GM20431 (cell line): ENCODE measurements at regions not wholly inside any gene's neighbourhood (a gene's known extent, or its start where the extent isn't known, plus 50 kb on each side); places are given as distances from the start of the nearest gene placed in this dataset.

Experiments used
- in situ Hi-C: fragments of 300-500 bp; cut with MseI, MboI; formaldehyde crosslinking; loops from one replicate; pipeline ENCODE4 v1.15.0; 2020; ENCODE audit warnings: low sequenced_read_pairs; ENCODE audit not compliant: unreplicated experiment

DNA sequence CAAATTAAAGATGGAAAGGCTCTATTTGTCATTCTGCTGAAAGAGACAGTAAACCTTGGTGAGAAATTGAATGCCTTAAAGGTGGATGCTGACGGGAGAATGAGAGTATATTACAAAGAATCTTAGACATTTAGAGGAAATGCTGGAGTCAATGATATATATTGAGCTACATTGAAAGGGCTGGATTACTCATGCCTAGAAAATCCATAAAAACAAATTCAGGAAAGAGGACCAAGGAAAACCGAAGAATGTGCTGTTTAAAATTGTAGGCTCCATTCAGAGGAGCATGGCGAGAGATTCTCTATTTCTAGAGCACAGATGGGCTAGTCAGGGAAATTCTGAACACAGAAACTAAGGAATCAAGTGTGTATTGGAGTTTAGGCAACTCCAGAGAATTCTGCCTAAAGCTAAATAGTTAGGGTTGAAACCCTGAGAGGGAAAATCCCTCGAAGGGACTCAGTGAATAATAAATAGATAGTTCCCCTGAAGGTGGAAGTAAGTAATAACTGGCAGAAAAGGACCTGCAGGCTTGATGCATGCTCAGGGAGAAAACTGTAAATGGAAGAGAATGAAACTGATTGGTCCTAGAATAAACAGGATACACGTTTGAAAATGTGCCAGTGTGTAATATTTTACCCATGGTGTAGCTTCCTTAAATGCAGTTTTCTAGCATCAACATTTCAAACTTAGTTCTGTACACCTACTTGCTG lies 1532.4 kb upstream of the TENM3 start:
- in situ Hi-C loops, result no loop called here

DNA sequence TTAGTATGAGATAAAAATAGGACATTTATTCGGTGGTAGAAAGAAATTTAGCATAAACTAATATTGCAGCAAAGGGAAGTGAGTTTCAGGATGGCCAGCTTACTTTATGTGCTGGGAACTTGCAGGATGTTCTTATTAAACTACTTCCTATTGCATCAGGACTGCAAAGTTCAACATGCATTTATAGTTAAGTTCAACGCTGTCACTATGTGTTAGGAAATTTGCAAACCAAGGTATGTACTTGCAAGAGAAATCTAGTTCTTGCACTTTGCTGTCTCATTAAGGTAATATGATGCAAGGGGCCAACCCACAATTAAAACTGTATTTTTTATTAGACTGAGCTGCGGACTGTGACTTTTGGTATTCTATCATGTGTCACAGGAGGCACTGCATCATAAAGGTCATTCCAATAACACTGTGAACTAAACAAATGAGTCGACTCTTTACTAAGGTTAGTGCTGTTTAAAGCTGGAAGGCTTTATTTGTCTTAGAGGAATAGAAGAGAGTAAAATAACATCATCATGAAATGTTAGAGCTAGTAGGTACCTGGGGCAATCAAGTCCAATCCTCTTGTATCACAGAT lies 1525.7 kb upstream of the TENM3 start:
- in situ Hi-C loops, result no loop called here

DNA sequence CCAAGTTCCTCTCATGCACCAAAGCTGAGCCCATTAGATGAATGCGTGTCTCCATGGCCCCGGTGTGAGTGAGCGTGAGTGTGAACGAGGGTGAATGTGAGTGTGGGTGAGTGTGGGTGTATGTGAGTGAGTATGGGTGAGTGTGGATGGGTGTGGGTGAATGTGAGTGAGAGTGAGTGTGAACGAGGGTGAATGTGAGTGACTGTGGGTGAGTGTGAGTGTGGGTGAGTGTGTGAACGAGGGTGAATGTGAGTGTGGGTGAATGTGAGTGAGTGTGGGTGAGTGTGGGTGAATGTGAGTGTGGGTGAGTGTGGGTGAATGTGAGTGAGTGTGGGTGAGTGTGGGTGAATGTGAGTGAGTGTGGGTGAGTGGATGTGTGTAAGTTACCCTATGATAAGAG lies 1521.8 kb upstream of the TENM3 start:
- in situ Hi-C loops, result no loop called here

DNA sequence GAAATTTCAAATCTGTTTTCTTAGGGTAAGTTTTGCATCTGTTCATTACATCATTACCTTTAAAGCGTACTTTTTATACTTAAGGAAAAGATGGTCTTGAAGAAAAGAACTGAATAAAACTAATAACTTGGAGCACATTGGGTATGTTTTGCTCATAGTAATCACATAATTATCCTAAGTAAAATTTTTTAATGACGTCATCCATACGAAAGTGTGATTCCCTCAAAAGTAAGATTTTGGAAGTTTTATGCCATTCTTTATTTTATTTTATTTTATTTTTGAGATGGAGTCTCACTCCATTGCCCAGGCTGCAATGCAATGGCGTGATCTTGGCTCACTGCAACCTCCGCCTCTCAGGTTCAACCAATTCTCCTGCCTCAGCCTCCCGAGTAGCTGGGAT lies 1516.6 kb upstream of the TENM3 start:
- in situ Hi-C loops, result no loop called here

DNA sequence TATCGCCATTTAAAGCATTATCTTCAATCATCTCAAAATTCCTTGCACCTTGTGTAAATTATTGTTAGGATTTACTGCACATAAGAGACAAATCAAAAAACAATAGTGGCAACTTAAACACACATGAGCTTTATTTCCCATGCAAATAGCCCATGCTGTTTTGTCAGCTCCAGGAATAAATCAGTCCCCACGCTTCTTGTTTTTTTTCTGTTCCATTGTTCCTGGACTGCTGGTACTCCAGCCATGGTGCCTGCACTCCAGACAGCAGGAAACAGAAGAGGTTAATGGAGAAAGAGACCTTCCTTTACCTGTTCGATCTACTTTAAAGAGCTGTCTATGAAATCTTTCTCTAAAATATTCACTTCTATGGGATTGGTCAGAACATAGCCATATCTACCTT lies 1515.7 kb upstream of the TENM3 start:
- in situ Hi-C loops, result no loop called here

DNA sequence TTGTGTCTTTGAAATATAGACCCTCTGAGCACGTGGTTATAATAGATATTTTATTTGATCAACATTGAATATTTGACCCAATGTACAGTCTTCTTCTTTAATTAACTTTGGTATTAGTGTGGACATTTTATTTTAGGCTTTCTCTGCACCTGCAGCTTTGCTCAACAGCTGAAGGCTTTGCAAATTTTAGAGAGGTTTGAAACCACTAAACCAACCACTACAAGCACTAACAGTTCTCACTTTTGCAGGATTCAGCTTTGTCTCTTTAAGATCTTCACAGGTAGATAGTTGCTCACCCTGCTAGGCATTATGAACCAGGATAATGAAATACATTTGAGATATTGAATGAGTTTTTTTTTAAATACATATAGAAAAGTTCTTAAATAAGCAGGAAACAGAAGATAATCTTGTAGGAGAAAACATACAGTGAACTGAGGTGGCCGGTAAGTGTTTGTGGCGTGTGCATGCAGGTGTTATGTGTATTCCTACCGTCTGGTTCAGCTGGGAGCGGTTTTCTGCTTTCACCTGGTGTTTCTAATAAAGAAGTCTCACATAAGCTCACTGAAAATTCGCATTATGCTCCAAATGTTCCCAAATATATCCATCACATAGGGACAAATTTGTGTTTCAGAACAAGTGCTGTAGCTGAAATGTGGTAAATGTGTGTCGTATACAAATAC lies 1508.3 kb upstream of the TENM3 start:
- in situ Hi-C loops, result no loop called here

DNA sequence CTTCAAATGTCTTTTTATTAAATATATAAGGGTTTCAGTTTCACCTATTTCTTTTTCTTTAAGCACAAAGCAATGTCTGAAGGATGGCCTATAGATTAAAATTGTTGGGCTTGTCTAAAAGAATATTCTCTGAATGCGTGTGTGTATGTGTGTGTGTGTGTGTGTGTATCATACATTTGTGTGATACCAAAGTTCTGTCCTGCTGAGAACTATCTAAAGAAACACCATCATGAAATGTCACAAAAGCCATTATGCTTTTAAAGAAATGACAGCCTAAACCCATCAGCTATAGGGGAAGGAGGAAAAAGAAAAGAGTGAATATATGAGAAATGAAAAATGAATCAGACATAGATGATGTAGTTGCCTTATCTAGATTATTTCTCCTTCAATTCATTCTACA lies 1501.5 kb upstream of the TENM3 start:
- in situ Hi-C loops, result no loop called here

DNA sequence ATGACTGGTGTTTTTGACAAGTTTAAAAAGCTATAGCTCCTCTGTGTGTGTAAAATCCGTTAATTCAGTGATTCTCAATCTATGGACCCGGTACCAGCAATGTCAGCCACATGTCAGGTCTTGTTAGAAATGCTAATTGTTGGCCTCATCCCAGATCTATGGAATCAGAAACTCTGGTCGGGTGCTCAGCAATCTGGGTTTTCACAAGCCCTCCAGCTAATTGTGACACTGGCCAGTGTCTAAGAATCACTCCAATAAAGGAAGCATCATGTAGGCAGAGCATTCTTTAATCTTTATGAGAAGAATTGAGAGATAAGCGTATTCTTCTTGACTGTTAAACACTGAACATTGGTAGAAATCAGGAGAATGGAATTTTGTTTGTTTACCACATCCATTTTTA lies 1498.2 kb upstream of the TENM3 start:
- in situ Hi-C loops, result no loop called here

DNA sequence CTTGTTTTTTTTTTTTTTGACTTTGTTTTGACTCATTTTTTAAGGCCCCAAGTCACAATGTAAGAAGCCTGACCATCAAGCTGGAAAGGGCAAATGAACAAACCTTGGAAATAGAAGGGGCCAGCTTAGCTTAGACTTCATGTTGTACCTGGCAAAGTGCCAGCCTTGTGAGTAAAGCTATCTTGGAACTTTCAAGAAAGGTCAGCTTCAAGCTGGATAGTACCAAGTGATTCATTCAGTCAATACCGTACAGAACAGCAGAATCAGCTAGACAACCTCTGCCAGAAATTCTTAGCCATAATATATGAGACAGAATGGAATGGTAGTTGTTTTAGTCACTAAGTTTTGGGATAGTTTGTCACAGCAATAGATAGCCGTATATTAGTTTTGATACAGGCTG lies 1492.2 kb upstream of the TENM3 start:
- in situ Hi-C loops, result no loop called here

DNA sequence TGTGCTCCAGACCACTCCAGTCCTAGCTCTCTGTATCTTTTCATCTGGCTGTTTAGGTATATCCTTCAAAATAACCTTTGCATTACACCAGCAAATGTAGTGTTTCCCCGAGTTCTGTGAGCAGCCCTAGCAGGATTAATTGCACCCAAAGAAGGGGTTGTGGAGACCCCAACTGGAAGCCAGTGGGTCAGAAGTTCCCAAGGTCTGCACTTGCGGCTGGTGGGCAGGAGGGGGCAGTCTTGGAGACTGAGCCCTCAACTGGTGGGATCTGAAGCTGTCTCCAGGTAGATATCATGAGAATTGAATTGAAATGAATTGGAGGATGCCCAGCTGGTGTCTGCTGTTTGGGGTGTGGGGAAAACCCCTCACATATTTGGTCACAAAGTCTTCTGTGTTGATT lies 1485.3 kb upstream of the TENM3 start:
- in situ Hi-C loops, result no loop called here

DNA sequence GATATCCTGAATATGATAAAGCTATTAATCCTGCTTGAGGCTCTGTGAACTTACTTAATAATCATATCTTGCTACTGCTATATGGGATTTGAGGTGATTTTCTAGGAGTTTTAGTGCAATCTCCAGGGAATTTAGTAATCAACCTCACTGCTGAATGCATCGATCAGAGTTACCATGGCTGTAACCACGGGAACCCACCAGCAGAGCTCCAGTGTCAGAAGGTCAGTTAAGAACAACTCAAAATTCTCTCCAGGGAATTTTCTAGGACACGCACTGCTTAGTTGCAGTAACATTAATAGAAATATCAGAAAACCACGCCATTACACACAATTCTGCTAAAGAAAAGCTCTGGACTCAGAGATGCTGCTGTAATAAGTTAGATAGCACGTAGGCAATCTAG lies 1477.2 kb upstream of the TENM3 start:
- in situ Hi-C loops, result no loop called here

DNA sequence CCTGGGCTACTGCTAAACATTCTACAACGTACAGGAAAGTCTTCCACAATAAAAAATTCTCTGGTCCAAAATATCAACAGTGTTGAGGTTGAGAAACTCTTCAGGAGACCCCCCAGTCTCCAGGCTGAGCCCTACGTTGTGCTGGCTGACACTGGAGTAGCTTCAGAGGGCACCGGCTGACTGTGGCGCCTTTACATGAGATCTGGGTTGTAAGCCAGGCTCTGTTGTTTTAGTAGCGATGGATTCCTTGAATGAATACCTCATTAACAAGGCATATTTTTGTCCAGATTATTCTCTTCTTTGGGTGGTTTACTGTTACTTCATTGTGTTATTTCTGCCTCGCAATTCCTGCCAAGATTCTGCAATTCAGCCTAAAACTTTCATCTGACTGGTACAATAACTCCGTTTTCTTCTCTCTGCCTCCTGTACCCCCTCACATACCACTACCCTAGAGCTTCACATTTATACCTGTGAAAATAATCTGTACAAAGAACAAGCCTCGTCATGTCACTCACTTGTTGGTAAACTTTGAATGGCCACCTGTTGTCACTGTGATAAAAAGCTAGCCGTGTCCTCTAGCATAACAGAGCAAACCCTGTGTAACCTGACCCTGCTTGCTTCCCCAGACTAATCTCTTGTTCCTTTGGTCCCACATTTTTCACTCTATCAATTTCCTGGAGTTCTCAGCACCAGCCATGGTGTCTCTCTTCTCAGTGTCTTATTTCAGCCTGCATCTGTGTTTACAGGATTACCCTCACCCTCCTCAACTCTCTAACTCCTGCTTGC lies 1476.1 kb upstream of the TENM3 start:
- in situ Hi-C loops, result no loop called here

DNA sequence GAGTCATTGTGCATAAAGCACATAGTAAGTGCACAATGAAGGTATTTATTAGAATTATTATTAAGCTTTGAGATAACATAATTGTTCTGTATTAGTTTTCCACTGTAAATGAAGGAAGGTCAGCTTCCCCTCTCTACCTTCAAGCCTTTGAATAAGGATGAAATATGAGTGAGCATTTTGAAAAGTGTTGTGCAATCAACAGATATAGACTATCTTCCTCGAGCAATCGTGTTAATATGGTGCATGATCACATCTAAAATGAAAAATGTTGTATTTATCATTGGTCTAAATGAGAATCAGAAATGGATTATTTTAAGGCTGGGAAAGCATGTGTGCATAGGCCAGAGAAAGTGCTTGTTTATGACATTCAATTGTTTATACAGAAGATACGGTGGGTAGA lies 1474.6 kb upstream of the TENM3 start:
- in situ Hi-C loops, result no loop called here

DNA sequence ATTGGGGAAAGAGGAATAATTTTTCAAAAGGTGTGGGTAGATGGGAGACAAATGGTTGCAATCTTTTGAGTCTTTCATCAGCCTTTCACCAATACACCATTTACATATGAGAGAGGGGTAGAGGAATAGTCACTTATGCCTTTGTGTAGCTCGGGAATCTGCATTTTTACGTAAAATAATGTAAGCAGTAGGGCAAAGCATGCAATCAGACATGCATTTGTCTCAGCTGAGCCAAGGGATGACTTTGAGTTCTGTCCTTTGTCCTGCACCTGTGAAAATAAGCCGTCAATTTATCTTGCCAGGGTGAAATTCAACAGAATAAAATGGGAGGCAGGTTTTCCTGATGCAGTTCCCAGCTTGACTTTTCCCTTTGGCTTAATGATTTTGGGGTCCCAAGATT lies 1473.4 kb upstream of the TENM3 start:
- in situ Hi-C loops, result no loop called here

DNA sequence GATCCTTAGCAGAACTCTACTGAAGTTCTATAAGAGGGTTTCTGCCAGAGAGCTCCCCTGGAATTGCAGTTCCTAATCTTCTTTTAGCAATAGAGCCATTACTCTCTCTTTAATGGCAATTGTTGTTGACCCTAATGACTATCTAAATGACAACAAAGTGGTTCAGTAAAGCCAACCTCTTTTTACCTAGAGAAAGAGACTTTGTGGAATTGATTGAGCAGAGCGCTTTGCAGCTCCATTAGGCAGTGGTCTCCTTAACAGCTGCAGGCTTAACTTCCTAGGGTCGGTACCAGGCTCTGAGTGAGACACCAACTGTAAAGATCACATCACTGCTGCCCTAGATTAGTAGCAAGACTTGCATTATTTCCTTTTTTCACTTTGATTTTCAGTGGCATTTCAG lies 1472.9 kb upstream of the TENM3 start:
- in situ Hi-C loops, result no loop called here

DNA sequence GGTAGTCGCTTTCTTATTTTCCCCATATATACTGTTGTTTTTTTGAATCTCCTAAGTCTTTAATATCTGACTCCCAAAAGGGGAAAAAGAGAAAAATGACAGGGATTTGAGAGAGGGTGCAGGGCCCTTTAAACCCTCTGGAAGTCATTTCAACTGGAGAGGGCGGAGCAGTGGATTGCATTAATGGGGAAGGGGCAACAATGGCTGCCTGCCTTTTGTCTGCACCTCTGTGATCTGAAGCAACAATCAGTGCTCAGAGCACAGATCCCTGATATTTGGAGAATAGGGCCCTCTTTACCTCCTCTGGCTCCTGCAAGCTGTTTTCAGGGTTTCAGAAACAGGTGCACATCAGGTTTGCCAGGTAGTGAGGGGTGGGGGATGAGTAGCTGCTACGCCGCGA lies 1458.3 kb upstream of the TENM3 start:
- in situ Hi-C loops, result no loop called here

DNA sequence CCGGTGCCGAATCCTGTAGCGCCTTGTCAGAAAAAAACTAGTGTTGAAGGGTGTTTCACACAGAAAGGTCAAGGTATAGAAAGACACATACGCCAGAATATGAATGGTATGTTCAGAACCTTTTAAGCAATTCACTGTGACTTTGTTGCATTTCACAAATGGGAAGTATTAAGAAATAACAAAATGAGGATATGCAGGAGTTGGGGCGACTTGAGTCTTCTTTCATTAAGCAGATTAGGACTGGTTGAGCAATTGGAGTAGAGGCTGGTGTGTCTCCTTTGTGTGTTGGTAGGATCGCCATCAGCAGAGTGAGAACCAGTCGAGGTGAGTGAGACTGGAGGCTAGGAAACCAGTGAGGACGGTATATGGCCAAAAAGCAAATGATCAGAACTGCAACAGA lies 1454.5 kb upstream of the TENM3 start:
- in situ Hi-C loops, result no loop called here

DNA sequence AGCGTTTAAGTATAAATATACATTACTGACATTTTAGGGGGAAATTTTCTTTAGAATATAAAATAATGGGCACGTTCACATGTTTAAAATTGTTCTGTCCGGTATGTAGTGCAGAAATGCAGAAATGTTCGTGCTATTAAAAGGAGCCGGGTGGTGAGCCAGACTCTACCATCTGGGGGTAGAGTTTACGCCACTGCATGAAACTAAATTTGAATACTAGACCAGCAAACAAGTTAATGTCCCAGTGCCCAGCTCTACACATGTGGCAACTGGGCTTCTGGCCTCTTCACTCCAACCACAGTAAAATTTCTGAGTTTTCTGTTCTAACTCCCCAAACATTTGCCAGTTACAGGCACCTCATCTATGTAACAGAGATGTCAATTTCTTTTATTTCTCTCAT lies 1453.3 kb upstream of the TENM3 start:
- in situ Hi-C loops, result no loop called here

DNA sequence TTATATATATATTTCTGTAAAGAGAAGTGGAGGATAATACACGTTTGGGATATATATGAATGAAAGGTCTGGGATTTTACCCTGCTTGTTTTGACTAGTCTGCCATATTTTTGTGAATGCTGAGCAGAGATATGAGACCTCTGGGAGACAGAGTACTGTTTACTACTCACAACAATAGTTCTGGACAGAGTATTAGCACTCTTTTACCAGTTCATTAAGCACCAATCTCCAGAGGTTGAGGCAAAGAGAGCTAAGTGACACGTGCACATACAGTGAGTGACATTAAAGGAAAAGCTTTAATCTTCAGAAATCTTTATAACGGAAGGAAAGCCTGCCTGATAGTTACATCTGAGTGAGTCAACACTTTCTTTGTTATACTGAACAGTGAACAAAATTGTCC lies 1452.7 kb upstream of the TENM3 start:
- in situ Hi-C loops, result no loop called here

DNA sequence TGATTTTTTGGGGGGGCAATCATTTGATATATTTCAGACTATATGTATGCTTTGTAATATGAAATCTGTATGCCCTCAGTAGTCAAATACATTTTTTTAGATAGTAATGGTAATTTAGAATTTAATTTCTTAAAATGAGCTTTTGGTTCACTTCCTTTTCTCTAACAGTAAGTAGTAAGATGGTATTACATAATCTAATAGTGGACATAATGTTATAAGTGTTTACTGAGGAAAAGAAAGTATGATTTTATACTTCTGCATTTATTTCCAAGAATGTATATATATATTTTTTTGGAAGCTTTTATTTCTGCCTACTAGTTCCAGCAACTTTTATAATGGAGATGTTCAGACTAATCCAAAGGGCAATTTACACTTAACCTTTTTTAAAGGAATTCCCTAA lies 1450.7 kb upstream of the TENM3 start:
- in situ Hi-C loops, result no loop called here

DNA sequence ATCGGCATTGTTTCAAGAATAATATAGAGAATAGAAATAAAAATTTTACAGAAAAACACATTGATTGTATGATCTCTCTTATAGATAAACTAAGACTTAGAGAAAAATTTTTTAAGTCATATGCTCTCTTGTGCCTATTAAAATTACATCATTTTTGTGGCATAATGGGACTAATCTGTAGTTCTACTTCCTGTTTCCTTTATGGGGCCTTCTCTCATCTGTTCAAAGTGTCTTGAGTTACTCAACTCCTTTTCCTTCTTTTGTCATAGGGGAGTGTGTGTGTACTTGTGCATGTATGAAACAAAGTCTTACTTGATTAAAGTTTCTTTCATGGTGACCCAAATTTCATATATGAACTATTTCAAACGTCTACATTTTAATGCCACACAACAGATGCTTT lies 1448.9 kb upstream of the TENM3 start:
- in situ Hi-C loops, result no loop called here
